Effector memory CD8-positive, alpha-beta T cell (primary cell): ENCODE measurements at regions not wholly inside any gene's neighbourhood (a gene's known extent, or its start where the extent isn't known, plus 50 kb on each side); places are given as distances from the start of the nearest gene placed in this dataset.

Experiments
- ATAC-seq: fragments of 150-1000 bp; cut with Tn5 transposase; replicated peaks from 2 replicates; pipeline ENCODE4 v1.10.0; 2021; ENCODE audit warnings: mild to moderate bottlenecking, moderate library complexity
- DNase-seq, 3 experiments: peaks; one replicate each; pipeline ENCODE4 v3.0.0; 2021
- H3K27ac Mint-ChIP-seq, 2 donors: one replicate each; pipeline ENCODE4 v1.8.0; 2022; ENCODE audit warnings: mild to moderate bottlenecking in 2 of 2, mixed read lengths in 2 of 2, moderate library complexity in 2 of 2
- H3K27me3 Mint-ChIP-seq, 2 donors: one replicate each; pipeline ENCODE4 v1.8.0; 2022; ENCODE audit warnings: mixed read lengths in 2 of 2
- H3K36me3 Mint-ChIP-seq: one replicate; pipeline ENCODE4 v1.8.0; 2022; ENCODE audit warnings: mild to moderate bottlenecking, moderate library complexity, mixed read lengths; ENCODE audit not compliant: insufficient read depth
- H3K4me1 Mint-ChIP-seq, 2 donors: one replicate each; pipeline ENCODE4 v1.8.0; 2022; ENCODE audit warnings: low read depth in 2 of 2, mixed read lengths in 2 of 2
- H3K4me3 Mint-ChIP-seq, 2 donors: one replicate each; pipeline ENCODE4 v1.8.0; 2022; ENCODE audit warnings: mild to moderate bottlenecking in 2 of 2, mixed read lengths in 2 of 2, moderate library complexity in 2 of 2
- H3K9me3 Mint-ChIP-seq, 2 donors: one replicate each; pipeline ENCODE4 v1.8.0; 2022; ENCODE audit warnings: mixed read lengths in 2 of 2

GRCh38 chr3:167913219-167913835 lies 177.8 kb downstream of the SERPINI1 start:
- no peak for DNase-seq
- H3K4me3 Mint-ChIP-seq, result no peak overlapping the region
- H3K4me1 Mint-ChIP-seq, result no peaks in the 10 kb centered on the region
- no peak overlapping the region for H3K27ac Mint-ChIP-seq
- H3K36me3 Mint-ChIP-seq, result no peaks in the 10 kb centered on the region
- no peak for ATAC-seq
- peaks cover 0 to 2% of the 10 kb centered on the region in 2 donors for H3K9me3 Mint-ChIP-seq
- peaks cover 12 to 14% of the 10 kb centered on the region in 2 donors for H3K27me3 Mint-ChIP-seq

GRCh38 chr3:167909952-167910351 lies 174.4 kb downstream of the SERPINI1 start:
- ATAC-seq (no peak), DNase-seq (no peak)
- no peaks in the 10 kb centered on the region for H3K36me3 Mint-ChIP-seq
- H3K4me1 Mint-ChIP-seq, result no peaks in the 10 kb centered on the region
- no peak overlapping the region for H3K27ac Mint-ChIP-seq
- H3K4me3 Mint-ChIP-seq, result no peak overlapping the region
- H3K9me3 Mint-ChIP-seq, result peaks cover 0 to 2% of the 10 kb centered on the region in 2 donors
- H3K27me3 Mint-ChIP-seq, result peaks cover 19 to 26% of the 10 kb centered on the region in 2 donors

- Mint-ChIP-seq H3K27ac (no peak overlapping the region), H3K9me3 (peaks cover 0 to 2% of the 10 kb centered on the region in 2 donors), H3K27me3 (peaks cover 19 to 26% of the 10 kb centered on the region in 2 donors), H3K4me1 (no peaks in the 10 kb centered on the region), H3K4me3 (no peak overlapping the region), H3K36me3 (no peaks in the 10 kb centered on the region)
- ATAC-seq (no peak), DNase-seq (no peak)
These were observed 174.0 kb downstream of the SERPINI1 start for GRCh38 chr3:167909504-167909896.

- no peak overlapping the region for H3K4me3 Mint-ChIP-seq
- H3K27ac Mint-ChIP-seq, result no peak overlapping the region
- H3K27me3 Mint-ChIP-seq, result peaks cover 19 to 28% of the 10 kb centered on the region in 2 donors
- no peaks in the 10 kb centered on the region for H3K36me3 Mint-ChIP-seq
- H3K9me3 Mint-ChIP-seq, result peaks cover 0 to 2% of the 10 kb centered on the region in 2 donors
- H3K4me1 Mint-ChIP-seq, result no peaks in the 10 kb centered on the region
- ATAC-seq, result no peak
- no peak for DNase-seq
These were observed 173.4 kb downstream of the SERPINI1 start for GRCh38 chr3:167908746-167909503.

- H3K9me3 Mint-ChIP-seq, result peaks cover 0 to 2% of the 10 kb centered on the region in 2 donors
- no peaks in the 10 kb centered on the region for H3K4me1 Mint-ChIP-seq
- H3K4me3 Mint-ChIP-seq, result no peak overlapping the region
- H3K27me3 Mint-ChIP-seq, result peaks cover 19 to 35% of the 10 kb centered on the region in 2 donors
- no peaks in the 10 kb centered on the region for H3K36me3 Mint-ChIP-seq
- no peak overlapping the region for H3K27ac Mint-ChIP-seq
- DNase-seq (no peak), ATAC-seq (no peak)
These were observed 172.7 kb downstream of the SERPINI1 start for GRCh38 chr3:167908221-167908620.

- Mint-ChIP-seq H3K27me3 (peaks cover 0 to 12% of the 10 kb centered on the region in 2 donors), H3K27ac (no peak overlapping the region), H3K9me3 (no peaks in the 10 kb centered on the region), H3K36me3 (no peaks in the 10 kb centered on the region), H3K4me3 (no peak overlapping the region), H3K4me1 (no peaks in the 10 kb centered on the region)
- DNase-seq (no peak), ATAC-seq (no peak)
These were observed 165.6 kb downstream of the SERPINI1 start for GRCh38 chr3:167901138-167901537.

GRCh38 chr3:167899093-167899492 lies 163.6 kb downstream of the SERPINI1 start:
- no peak overlapping the region for H3K4me3 Mint-ChIP-seq
- no peaks in the 10 kb centered on the region for H3K36me3 Mint-ChIP-seq
- no peak overlapping the region for H3K27ac Mint-ChIP-seq
- no peaks in the 10 kb centered on the region for H3K4me1 Mint-ChIP-seq
- DNase-seq (no peak), ATAC-seq (no peak)
- H3K9me3 Mint-ChIP-seq, result no peaks in the 10 kb centered on the region
- peaks cover 0 to 12% of the 10 kb centered on the region in 2 donors for H3K27me3 Mint-ChIP-seq

GRCh38 chr3:167898091-167898490 lies 162.6 kb downstream of the SERPINI1 start:
- H3K4me1 Mint-ChIP-seq, result no peaks in the 10 kb centered on the region
- DNase-seq (no peak), ATAC-seq (no peak)
- H3K4me3 Mint-ChIP-seq, result no peak overlapping the region
- H3K27ac Mint-ChIP-seq, result no peak overlapping the region
- no peaks in the 10 kb centered on the region for H3K36me3 Mint-ChIP-seq
- peaks cover 0 to 2% of the 10 kb centered on the region in 2 donors for H3K27me3 Mint-ChIP-seq
- H3K9me3 Mint-ChIP-seq, result no peaks in the 10 kb centered on the region

- H3K27me3 Mint-ChIP-seq, result no peaks in the 10 kb centered on the region
- no peak overlapping the region for H3K4me3 Mint-ChIP-seq
- DNase-seq, result no peak
- no peak overlapping the region for H3K27ac Mint-ChIP-seq
- H3K36me3 Mint-ChIP-seq, result no peaks in the 10 kb centered on the region
- no peak for ATAC-seq
- H3K4me1 Mint-ChIP-seq, result no peaks in the 10 kb centered on the region
- H3K9me3 Mint-ChIP-seq, result no peaks in the 10 kb centered on the region
These were observed 160.2 kb downstream of the SERPINI1 start for GRCh38 chr3:167895684-167896083.

- H3K4me3 Mint-ChIP-seq, result no peak overlapping the region
- no peaks in the 10 kb centered on the region for H3K36me3 Mint-ChIP-seq
- no peak for ATAC-seq
- no peak for DNase-seq
- H3K27me3 Mint-ChIP-seq, result no peaks in the 10 kb centered on the region
- no peak overlapping the region for H3K27ac Mint-ChIP-seq
- H3K9me3 Mint-ChIP-seq, result no peaks in the 10 kb centered on the region
- H3K4me1 Mint-ChIP-seq, result no peaks in the 10 kb centered on the region
These were observed 159.7 kb downstream of the SERPINI1 start for GRCh38 chr3:167895178-167895577.

GRCh38 chr3:167892205-167892604 lies 156.7 kb downstream of the SERPINI1 start:
- no peaks in the 10 kb centered on the region for H3K36me3 Mint-ChIP-seq
- no peak overlapping the region for H3K27ac Mint-ChIP-seq
- no peaks in the 10 kb centered on the region for H3K9me3 Mint-ChIP-seq
- H3K4me3 Mint-ChIP-seq, result no peak overlapping the region
- DNase-seq (no peak), ATAC-seq (no peak)
- no peaks in the 10 kb centered on the region for H3K4me1 Mint-ChIP-seq
- no peaks in the 10 kb centered on the region for H3K27me3 Mint-ChIP-seq

GRCh38 chr3:167887096-167887495 lies 151.6 kb downstream of the SERPINI1 start:
- no peak overlapping the region for H3K27ac Mint-ChIP-seq
- DNase-seq (no peak), ATAC-seq (no peak)
- no peaks in the 10 kb centered on the region for H3K4me1 Mint-ChIP-seq
- H3K9me3 Mint-ChIP-seq, result no peaks in the 10 kb centered on the region
- no peaks in the 10 kb centered on the region for H3K36me3 Mint-ChIP-seq
- H3K27me3 Mint-ChIP-seq, result peaks cover 0 to 13% of the 10 kb centered on the region in 2 donors
- H3K4me3 Mint-ChIP-seq, result no peak overlapping the region

GRCh38 chr3:167886690-167887089 lies 151.2 kb downstream of the SERPINI1 start:
- Mint-ChIP-seq H3K36me3 (no peaks in the 10 kb centered on the region), H3K4me3 (no peak overlapping the region), H3K27me3 (peaks cover 0 to 13% of the 10 kb centered on the region in 2 donors), H3K4me1 (no peaks in the 10 kb centered on the region), H3K9me3 (no peaks in the 10 kb centered on the region), H3K27ac (no peak overlapping the region)
- ATAC-seq (no peak), DNase-seq (no peak)

- DNase-seq, result no peak
- Mint-ChIP-seq H3K4me3 (no peak overlapping the region), H3K4me1 (no peaks in the 10 kb centered on the region), H3K9me3 (no peaks in the 10 kb centered on the region), H3K27me3 (peaks cover 8 to 18% of the 10 kb centered on the region in 2 donors), H3K27ac (no peak overlapping the region), H3K36me3 (no peaks in the 10 kb centered on the region)
- no peak for ATAC-seq
These were observed 149.8 kb downstream of the SERPINI1 start for GRCh38 chr3:167885277-167885676.
